ENCODE measurements at regions not wholly inside any gene's neighbourhood (a gene's known extent, or its start where the extent isn't known, plus 50 kb on each side); places are given as distances from the start of the nearest gene placed in this dataset.
"Not testable (repeated sequence)": the region's sequence is repeated elsewhere in the genome, so short reads cannot be mapped to it uniquely, and the experiment has no call there.

- no peak overlapping the region for H3K4me3 ChIP-seq (replicated peaks in 1 of 2; ENCODE audit: low read depth in 2 of 2, low read length in 2 of 2)
- no peak for DNase-seq (ENCODE audit: low read depth in 2 of 2)
- no peak for TF ChIP-seq CTCF (IDR thresholded peaks at IDR 0.05; ENCODE audit: low read depth, low read length)
Measured at GRCh38 chr6:6741264-6741663, 152.7 kb downstream of the LY86 start.

- no peak for DNase-seq (ENCODE audit: low read depth in 2 of 2)
- no peak for TF ChIP-seq CTCF (IDR thresholded peaks at IDR 0.05; ENCODE audit: low read depth, low read length)
- no peak overlapping the region for H3K4me3 ChIP-seq (replicated peaks in 1 of 2; ENCODE audit: low read depth in 2 of 2, low read length in 2 of 2)
Measured at GRCh38 chr6:6742535-6742934, 154.0 kb downstream of the LY86 start.

GRCh38 chr6:6744551-6744950 lies 156.0 kb downstream of the LY86 start:
- no peak for DNase-seq (ENCODE audit: low read depth in 2 of 2)
- no peak overlapping the region for H3K4me3 ChIP-seq (replicated peaks in 1 of 2; ENCODE audit: low read depth in 2 of 2, low read length in 2 of 2)
- no peak for TF ChIP-seq CTCF (IDR thresholded peaks at IDR 0.05; ENCODE audit: low read depth, low read length)

- not testable (repeated sequence) for DNase-seq (ENCODE audit: low read depth in 2 of 2); H3K4me3 ChIP-seq (replicated peaks in 1 of 2; ENCODE audit: low read depth in 2 of 2, low read length in 2 of 2)
Measured at GRCh38 chr6:6745637-6746332, 157.3 kb downstream of the LY86 start.

- H3K4me3 ChIP-seq (replicated peaks in 1 of 2; ENCODE audit: low read depth in 2 of 2, low read length in 2 of 2): no peak overlapping the region
- DNase-seq (ENCODE audit: low read depth in 2 of 2): no peak
Measured at GRCh38 chr6:6746333-6746969, 157.9 kb downstream of the LY86 start.

GRCh38 chr6:6746970-6747338 lies 158.4 kb downstream of the LY86 start:
- no peak overlapping the region for H3K4me3 ChIP-seq (replicated peaks in 1 of 2; ENCODE audit: low read depth in 2 of 2, low read length in 2 of 2)
- TF ChIP-seq CTCF (IDR thresholded peaks at IDR 0.05; ENCODE audit: low read depth, low read length): no peak
- DNase-seq (ENCODE audit: low read depth in 2 of 2): no peak

More at GRCh38 chr6:6746333-6746969, 157.9 kb downstream of the LY86 start:
- TF ChIP-seq CTCF (IDR thresholded peaks at IDR 0.05; ENCODE audit: low read depth, low read length): no peak

GRCh38 chr6:6747371-6747770 lies 158.9 kb downstream of the LY86 start:
- DNase-seq (ENCODE audit: low read depth in 2 of 2): no peak
- TF ChIP-seq CTCF (IDR thresholded peaks at IDR 0.05; ENCODE audit: low read depth, low read length): no peak
- H3K4me3 ChIP-seq (replicated peaks in 1 of 2; ENCODE audit: low read depth in 2 of 2, low read length in 2 of 2): no peak overlapping the region
